ENCODE measurements at regions not wholly inside any gene's neighbourhood (a gene's known extent, or its start where the extent isn't known, plus 50 kb on each side); places are given as distances from the start of the nearest gene placed in this dataset.

GRCh38 chr5:26641492-26641891, 396.9 kb downstream of the CDH9 start:
- Histone ChIP-seq H3K36me3 (replicated peaks in 1 of 2; ENCODE audit: control insufficient read depth in 1 of 2, insufficient read depth in 2 of 2, low read length in 2 of 2) (no peaks in the 10 kb centered on the region), H3K4me2 (ENCODE audit: low read depth, low read length) (no peak overlapping the region), H3K79me2 (ENCODE audit: insufficient read depth, low read length) (no peaks in the 10 kb centered on the region), H3K27ac (ENCODE audit: extremely low read length, insufficient read depth, low read length) (no peak overlapping the region), H4K20me1 (ENCODE audit: insufficient read depth, low read length) (no peaks in the 10 kb centered on the region), H3K4me1 (ENCODE audit: insufficient read depth, low read length) (no peaks in the 10 kb centered on the region), H3K27me3 (ENCODE audit: control insufficient read depth in 1 of 2, insufficient read depth in 2 of 2, low read length in 2 of 2) (no peaks in the 10 kb centered on the region), H3K9me3 (ENCODE audit: low read length) (peaks cover 32% of the 10 kb centered on the region), H3K4me3 (replicated peaks in 1 of 3; ENCODE audit: insufficient read depth in 1 of 3, low read depth in 2 of 3, low read length in 3 of 3) (no peak overlapping the region), H2AFZ (ENCODE audit: low read length) (no peak overlapping the region), H3K9ac (ENCODE audit: insufficient read depth, low read depth, low read length) (no peak overlapping the region)
- ChIA-PET POLR2A (no interaction called here), CTCF (ENCODE audit: low intra/inter-chr PET ratio, low total read pairs) (no interaction called here)
- ATAC-seq (no peak), DNase-seq (ENCODE audit: low spot score) (no peak), FAIRE-seq (no peak)
- 46% methylated on average over 2 of the region's 2 CpGs for WGBS (ENCODE audit: low lambda C conversion rate)
- in situ Hi-C loops (cut with HindIII; ENCODE audit: extremely low pct_ligation_motif_present, low pct_unique_long_range_greater_than_20kb) = no loop called here
- no TSS peak for BruUV-seq (replicated peaks)
- intact Hi-C loops (cut with micrococcal nuclease; ENCODE audit: unreplicated experiment) = no loop called here
- no peak for TF ChIP-seq HDAC1 (CRISPR knock-in tag; IDR thresholded peaks at IDR 0.05)
- TF ChIP-seq ZBTB37 (CRISPR knock-in tag; IDR thresholded peaks at IDR 0.05) = no peak
- no peak for TF ChIP-seq RFX1 (IDR thresholded peaks at IDR 0.05)
- no peak for TF ChIP-seq SNAI1 (CRISPR knock-in tag; IDR thresholded peaks at IDR 0.05; ENCODE audit: borderline replicate concordance)
- TF ChIP-seq BCLAF1 (IDR thresholded peaks at IDR 0.05) = no peak
- no peak for TF ChIP-seq TCF7L2 (IDR thresholded peaks at IDR 0.05; ENCODE audit: low read depth, low read length)
- no peak for TF ChIP-seq DPF2 (CRISPR knock-in tag; IDR thresholded peaks at IDR 0.05; ENCODE audit: borderline replicate concordance, low read depth)
- TF ChIP-seq CBX5 (CRISPR knock-in tag; IDR thresholded peaks at IDR 0.05; ENCODE audit: borderline replicate concordance) = no peak
- no peak for TF ChIP-seq MAZ (IDR thresholded peaks at IDR 0.05; ENCODE audit: borderline replicate concordance, low read depth, low read length)
- no peak for TF ChIP-seq MAZ (CRISPR knock-in tag; IDR thresholded peaks at IDR 0.05; ENCODE audit: low read depth)
- no peak for TF ChIP-seq FOXJ3 (CRISPR knock-in tag; IDR thresholded peaks at IDR 0.05; ENCODE audit: borderline replicate concordance)
- no peak for TF ChIP-seq RARA (CRISPR knock-in tag; IDR thresholded peaks at IDR 0.05)
